SU-DHL-6 (cell line): ENCODE measurements at regions not wholly inside any gene's neighbourhood (a gene's known extent, or its start where the extent isn't known, plus 50 kb on each side); places are given as distances from the start of the nearest gene placed in this dataset.

ENCODE experiments used
- EZH2phosphoT487 ChIP-seq: fragments of 200-600 bp; sonication (generic), shearing (Covaris generic); conservative IDR thresholded peaks from 2 replicates; pipeline ENCODE4 v1.6.1; 2018; ENCODE audit warnings: mild to moderate bottlenecking, antibody characterized with exemption, low read length, moderate library complexity, mixed read lengths
- TF ChIP-seq, protein P1 (sequence below): fragments of 200-600 bp; sonication (generic); IDR thresholded peaks from one replicate; pipeline ENCODE4 v1.5.1; 2017; ENCODE audit warnings: antibody characterized with exemption, mild to moderate bottlenecking, low read length, moderate library complexity; ENCODE audit not compliant: insufficient read depth, poor library complexity, severe bottlenecking

DNA sequence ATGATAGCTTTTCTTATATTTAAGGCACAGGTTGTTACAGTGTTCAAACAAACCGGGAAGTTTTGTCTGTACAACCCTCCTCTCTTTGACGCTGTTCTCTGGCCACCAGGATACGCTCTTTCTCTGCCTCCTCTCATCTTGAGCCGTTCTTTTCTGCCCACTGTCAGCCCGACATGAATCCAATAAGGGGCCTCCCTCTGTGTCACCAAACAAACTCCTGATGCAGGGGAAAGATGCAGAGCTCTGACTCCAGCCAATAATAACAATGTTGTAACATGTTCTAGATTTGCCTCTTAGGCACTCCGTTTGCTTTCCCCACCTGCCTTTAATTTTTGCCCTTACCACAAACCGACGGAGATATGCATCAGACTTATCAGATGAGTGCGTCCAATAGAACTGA is 449.3 kb downstream of the SLC4A3 start:
- TF ChIP-seq, protein P1, sequence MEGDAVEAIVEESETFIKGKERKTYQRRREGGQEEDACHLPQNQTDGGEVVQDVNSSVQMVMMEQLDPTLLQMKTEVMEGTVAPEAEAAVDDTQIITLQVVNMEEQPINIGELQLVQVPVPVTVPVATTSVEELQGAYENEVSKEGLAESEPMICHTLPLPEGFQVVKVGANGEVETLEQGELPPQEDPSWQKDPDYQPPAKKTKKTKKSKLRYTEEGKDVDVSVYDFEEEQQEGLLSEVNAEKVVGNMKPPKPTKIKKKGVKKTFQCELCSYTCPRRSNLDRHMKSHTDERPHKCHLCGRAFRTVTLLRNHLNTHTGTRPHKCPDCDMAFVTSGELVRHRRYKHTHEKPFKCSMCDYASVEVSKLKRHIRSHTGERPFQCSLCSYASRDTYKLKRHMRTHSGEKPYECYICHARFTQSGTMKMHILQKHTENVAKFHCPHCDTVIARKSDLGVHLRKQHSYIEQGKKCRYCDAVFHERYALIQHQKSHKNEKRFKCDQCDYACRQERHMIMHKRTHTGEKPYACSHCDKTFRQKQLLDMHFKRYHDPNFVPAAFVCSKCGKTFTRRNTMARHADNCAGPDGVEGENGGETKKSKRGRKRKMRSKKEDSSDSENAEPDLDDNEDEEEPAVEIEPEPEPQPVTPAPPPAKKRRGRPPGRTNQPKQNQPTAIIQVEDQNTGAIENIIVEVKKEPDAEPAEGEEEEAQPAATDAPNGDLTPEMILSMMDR, result no peak
- no peak for TF ChIP-seq EZH2phosphoT487
